ELR (cell line): ENCODE measurements at regions not wholly inside any gene's neighbourhood (a gene's known extent, or its start where the extent isn't known, plus 50 kb on each side); places are given as distances from the start of the nearest gene placed in this dataset.
"Not testable (repeated sequence)": the region's sequence is repeated elsewhere in the genome, so short reads cannot be mapped to it uniquely, and the experiment has no call there.

Source experiments
- DNase-seq: peaks from one replicate; pipeline ENCODE4 v3.0.0-alpha.2; 2015; ENCODE audit warnings: low read depth

GRCh38 chr3:4222574-4223175 lies 80.5 kb upstream of the SETMAR start:
- no peak for DNase-seq

- DNase-seq: no peak
These were observed 79.4 kb upstream of the SETMAR start for GRCh38 chr3:4223777-4224176.

DNA sequence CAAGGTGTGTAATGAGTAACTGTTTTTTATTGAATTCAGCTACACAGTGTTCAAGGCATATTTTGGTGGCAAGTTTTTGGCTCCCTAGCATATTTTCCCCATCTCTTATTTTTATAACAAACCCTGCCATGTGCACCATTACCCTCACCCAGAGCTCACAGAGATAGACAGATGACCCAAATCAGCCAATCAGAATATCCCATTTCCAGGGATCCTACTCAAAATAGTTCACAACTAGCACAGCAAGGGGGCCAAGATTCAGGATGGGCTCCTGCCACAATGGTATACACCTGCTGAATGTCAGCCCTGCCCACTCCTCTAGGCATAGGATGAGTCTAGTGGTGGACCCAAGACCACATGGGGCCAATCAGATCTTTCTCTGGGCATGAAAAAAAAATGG lies 78.8 kb upstream of the SETMAR start:
- no peak for DNase-seq

- no peak for DNase-seq
These were observed 78.1 kb upstream of the SETMAR start for GRCh38 chr3:4225005-4225471.

GRCh38 chr3:4228295-4228694 lies 74.9 kb upstream of the SETMAR start:
- no peak for DNase-seq

DNA sequence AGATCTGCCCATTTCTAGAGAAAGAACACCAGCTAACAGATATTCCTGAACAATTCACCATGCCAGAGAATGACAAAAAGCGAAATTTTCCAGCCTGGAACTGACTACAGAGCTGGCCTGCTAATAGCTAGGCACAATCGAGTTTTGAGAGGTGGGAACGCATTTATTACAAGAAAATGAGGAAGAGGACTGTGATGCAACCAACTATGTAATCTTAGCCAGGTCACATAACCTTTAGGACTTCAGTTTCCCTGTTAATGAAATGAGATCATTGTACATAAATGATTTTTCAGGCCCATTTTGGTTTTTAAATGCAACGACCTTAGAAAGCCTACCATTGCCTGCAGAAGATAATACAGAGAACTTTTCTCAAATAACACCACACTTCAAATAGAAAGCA lies 72.1 kb upstream of the SETMAR start:
- no peak for DNase-seq

DNA sequence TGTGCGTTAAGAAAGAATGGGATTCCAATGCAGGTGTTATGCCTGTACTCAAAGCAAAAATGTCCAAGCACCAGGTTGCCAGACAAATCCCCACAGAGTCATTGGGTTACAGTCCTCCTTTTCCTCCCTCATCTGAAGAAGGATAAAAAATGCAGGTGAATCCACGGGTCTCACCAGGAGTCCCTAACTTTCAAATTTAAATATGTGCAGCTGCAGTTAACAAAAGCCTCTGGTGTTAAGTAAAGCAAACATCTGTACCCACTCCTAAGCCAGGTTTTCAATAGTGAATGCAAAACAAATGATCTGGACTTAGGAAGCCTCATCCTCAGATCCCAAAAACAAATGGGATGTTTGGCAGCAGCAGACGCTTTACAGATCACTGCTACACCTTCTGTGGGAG lies 70.4 kb upstream of the SETMAR start:
- no peak for DNase-seq

DNA sequence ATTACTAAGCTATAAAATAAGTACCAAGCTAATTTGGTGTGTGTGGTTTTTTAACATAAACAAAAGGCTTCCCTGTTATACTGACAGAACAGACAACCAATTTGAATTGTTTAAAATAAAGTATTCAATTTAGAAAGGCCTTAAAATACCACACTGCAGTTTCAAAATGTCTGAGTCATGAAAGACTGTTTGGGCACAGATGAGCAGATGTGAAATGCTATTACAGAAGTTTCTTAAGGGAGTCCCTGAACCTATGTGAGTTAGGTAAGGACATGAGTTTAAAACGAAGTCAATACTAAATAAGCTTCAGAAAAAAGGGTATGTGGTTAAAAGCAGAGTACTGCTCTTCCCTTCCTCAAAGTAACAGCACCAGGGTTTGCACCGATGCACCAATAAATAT lies 69.7 kb upstream of the SETMAR start:
- DNase-seq: no peak

GRCh38 chr3:4234889-4235288 lies 68.3 kb upstream of the SETMAR start:
- no peak for DNase-seq

GRCh38 chr3:4235690-4236089 lies 67.5 kb upstream of the SETMAR start:
- DNase-seq: no peak

- DNase-seq: no peak
These were observed 61.5 kb upstream of the SETMAR start for GRCh38 chr3:4241595-4242170.

DNA sequence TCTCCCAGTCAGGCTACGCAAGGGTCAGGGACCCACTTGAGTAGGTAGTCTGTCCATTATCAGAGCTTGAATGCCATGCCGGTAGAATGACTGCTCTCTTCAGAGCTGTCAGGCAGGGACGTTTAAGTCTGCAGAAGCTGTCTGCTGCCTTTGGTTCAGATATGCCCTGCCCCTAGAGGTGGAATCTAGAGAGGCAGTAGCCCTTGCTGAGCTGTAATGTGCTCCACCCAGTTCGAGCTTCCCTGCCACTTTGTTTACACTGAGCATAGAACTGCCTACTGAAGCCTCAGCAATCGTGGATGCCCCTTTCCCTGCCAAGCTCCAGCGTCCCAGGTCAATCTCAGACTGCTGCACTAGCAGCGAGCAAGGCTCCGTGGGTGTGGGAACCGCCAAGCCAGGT lies 57.5 kb upstream of the SETMAR start:
- DNase-seq: no peak

DNA sequence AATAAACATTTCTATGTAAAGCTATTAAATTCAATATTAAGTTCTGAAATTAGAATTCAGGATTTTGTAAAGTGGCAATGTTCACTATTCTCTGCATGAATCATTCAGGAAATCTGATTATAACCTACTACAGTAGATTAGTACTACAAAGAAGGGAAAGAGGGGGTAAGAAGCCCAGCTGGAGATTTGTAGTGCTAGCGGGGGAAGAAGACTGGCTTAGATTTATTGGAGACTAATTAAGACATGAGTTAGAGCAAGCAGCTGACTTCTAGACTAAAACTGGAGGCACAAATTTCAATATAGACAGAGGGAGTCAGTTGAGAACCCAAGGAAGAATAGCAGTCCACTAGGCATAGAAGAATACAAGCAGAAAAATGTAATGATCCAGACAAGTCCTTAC lies 55.8 kb upstream of the SETMAR start:
- no peak for DNase-seq

- no peak for DNase-seq
These were observed 53.1 kb upstream of the SETMAR start for GRCh38 chr3:4250064-4250463.

- DNase-seq: no peak
These were observed 51.8 kb upstream of the SETMAR start for GRCh38 chr3:4251412-4251811.

DNA sequence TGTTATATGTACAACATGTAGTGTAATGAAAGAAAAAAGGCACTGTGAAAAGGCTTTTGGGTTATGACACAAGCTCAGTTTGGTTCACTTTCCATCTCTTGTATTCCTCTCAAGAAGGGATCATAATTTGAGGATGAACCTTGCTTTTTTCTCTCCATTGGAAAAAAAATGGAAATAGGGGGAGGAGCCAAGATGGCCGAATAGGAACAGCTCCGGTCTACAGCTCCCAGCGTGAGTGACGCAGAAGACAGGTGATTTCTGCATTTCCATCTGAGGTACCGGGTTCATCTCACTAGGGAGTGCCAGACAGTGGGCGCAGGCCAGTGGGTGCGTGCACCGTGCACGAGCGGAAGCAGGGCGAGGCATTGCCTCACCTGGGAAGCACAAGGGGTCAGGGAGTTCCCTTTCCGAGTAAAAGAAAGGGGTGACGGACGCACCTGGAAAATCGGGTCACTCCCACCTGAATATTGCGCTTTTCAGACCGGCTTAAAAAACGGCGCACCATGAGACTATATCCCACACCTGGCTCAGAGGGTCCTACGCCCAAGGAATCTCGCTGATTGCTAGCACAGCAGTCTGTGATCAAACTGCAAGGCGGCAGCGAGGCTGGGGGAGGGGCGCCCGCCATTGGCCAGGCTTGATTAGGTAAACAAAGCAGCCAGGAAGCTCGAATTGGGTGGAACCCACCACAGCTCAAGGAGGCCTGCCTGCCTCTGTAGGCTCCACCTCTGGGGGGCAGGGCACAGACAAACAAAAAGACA lies 49.9 kb upstream of the SETMAR start:
- DNase-seq: not testable (repeated sequence)
